ENCODE measurements at regions not wholly inside any gene's neighbourhood (a gene's known extent, or its start where the extent isn't known, plus 50 kb on each side); places are given as distances from the start of the nearest gene placed in this dataset.
"Not testable (repeated sequence)": the region's sequence is repeated elsewhere in the genome, so short reads cannot be mapped to it uniquely, and the experiment has no call there.

GRCh38 chr10:44576702-44577191 is 191.8 kb upstream of the CXCL12 start:
- no peak for DNase-seq (ENCODE audit: low spot score)
- H3K4ac ChIP-seq (ENCODE audit: low read length), result no peak overlapping the region
- H3K9me3 ChIP-seq (replicated peaks in 1 of 2; ENCODE audit: control insufficient read depth in 2 of 2, insufficient read depth in 1 of 2, low read depth in 1 of 2, low read length in 2 of 2), result no peaks in the 10 kb centered on the region
- no peak overlapping the region for H2AK5ac ChIP-seq (ENCODE audit: low read depth, low read length)
- no peaks in the 10 kb centered on the region for H3K4me1 ChIP-seq (ENCODE audit: control insufficient read depth in 2 of 2, insufficient read depth in 1 of 2, low read depth in 1 of 2, low read length in 2 of 2)
- H3K4me3 ChIP-seq (ENCODE audit: low read length in 2 of 2), result no peak overlapping the region
- no peak overlapping the region for H2BK12ac ChIP-seq (ENCODE audit: low read length)
- H4K8ac ChIP-seq (ENCODE audit: low read depth, low read length), result no peak overlapping the region
- H4K91ac ChIP-seq (ENCODE audit: low read depth, low read length, poor library complexity), result no peak overlapping the region
- H2BK15ac ChIP-seq (ENCODE audit: low read length), result no peak overlapping the region
- H2BK5ac ChIP-seq (ENCODE audit: low read length), result no peak overlapping the region
- H3K23ac ChIP-seq (ENCODE audit: low read depth, low read length, poor library complexity), result no peak overlapping the region
- H3K36me3 ChIP-seq (replicated peaks in 1 of 2; ENCODE audit: control insufficient read depth in 2 of 2, insufficient read depth in 2 of 2, low read length in 2 of 2), result no peaks in the 10 kb centered on the region
- WGBS, 2 donors (ENCODE audit: extremely low coverage in 2 of 2, insufficient read length in 2 of 2, insufficient replicate concordance in 1 of 2), result no CpG with 5 or more reads among the region's 6 CpGs
- H3K18ac ChIP-seq (ENCODE audit: low read length), result no peak overlapping the region
- H3K79me1 ChIP-seq (ENCODE audit: low read depth, low read length), result no peaks in the 10 kb centered on the region
- H3K27me3 ChIP-seq (ENCODE audit: control insufficient read depth in 3 of 3, insufficient read depth in 3 of 3, low read depth in 1 of 3, low read length in 3 of 3), result no peaks in the 10 kb centered on the region
- no peak overlapping the region for H3K14ac ChIP-seq (ENCODE audit: low read length)
- no peak overlapping the region for H3K9ac ChIP-seq (ENCODE audit: low read depth, low read length, poor library complexity)
- H3K4me2 ChIP-seq (ENCODE audit: insufficient read depth, low read length, poor library complexity, severe bottlenecking), result no peak overlapping the region
- no peak overlapping the region for H2BK120ac ChIP-seq (ENCODE audit: low read depth, low read length)
- H2AFZ ChIP-seq (ENCODE audit: low read length), result no peak overlapping the region
- no peak overlapping the region for H3K27ac ChIP-seq (replicated peaks; ENCODE audit: low read length)

GRCh38 chr10:44577533-44577932 is 192.6 kb upstream of the CXCL12 start:
- H3K4me3 ChIP-seq (ENCODE audit: low read length in 2 of 2), result no peak overlapping the region
- no peak overlapping the region for H3K27ac ChIP-seq (replicated peaks; ENCODE audit: low read length)
- H2BK15ac ChIP-seq (ENCODE audit: low read length), result no peak overlapping the region
- H3K4me2 ChIP-seq (ENCODE audit: insufficient read depth, low read length, poor library complexity, severe bottlenecking), result no peak overlapping the region
- H3K27me3 ChIP-seq (ENCODE audit: control insufficient read depth in 3 of 3, insufficient read depth in 3 of 3, low read depth in 1 of 3, low read length in 3 of 3), result no peaks in the 10 kb centered on the region
- no CpG with 5 or more reads among the region's 3 CpGs for WGBS, 2 donors (ENCODE audit: extremely low coverage in 2 of 2, insufficient read length in 2 of 2, insufficient replicate concordance in 1 of 2)
- no peak overlapping the region for H2AFZ ChIP-seq (ENCODE audit: low read length)
- H3K79me1 ChIP-seq (ENCODE audit: low read depth, low read length), result no peaks in the 10 kb centered on the region
- no peak for DNase-seq (ENCODE audit: low spot score)
- H2BK12ac ChIP-seq (ENCODE audit: low read length), result no peak overlapping the region
- H3K18ac ChIP-seq (ENCODE audit: low read length), result no peak overlapping the region
- no peak overlapping the region for H3K4ac ChIP-seq (ENCODE audit: low read length)
- H3K9ac ChIP-seq (ENCODE audit: low read depth, low read length, poor library complexity), result no peak overlapping the region
- H2BK120ac ChIP-seq (ENCODE audit: low read depth, low read length), result no peak overlapping the region
- no peak overlapping the region for H3K14ac ChIP-seq (ENCODE audit: low read length)
- H4K91ac ChIP-seq (ENCODE audit: low read depth, low read length, poor library complexity), result no peak overlapping the region
- H2BK5ac ChIP-seq (ENCODE audit: low read length), result no peak overlapping the region
- no peak overlapping the region for H4K8ac ChIP-seq (ENCODE audit: low read depth, low read length)
- H3K9me3 ChIP-seq (replicated peaks in 1 of 2; ENCODE audit: control insufficient read depth in 2 of 2, insufficient read depth in 1 of 2, low read depth in 1 of 2, low read length in 2 of 2), result no peaks in the 10 kb centered on the region
- H3K36me3 ChIP-seq (replicated peaks in 1 of 2; ENCODE audit: control insufficient read depth in 2 of 2, insufficient read depth in 2 of 2, low read length in 2 of 2), result no peaks in the 10 kb centered on the region
- H3K23ac ChIP-seq (ENCODE audit: low read depth, low read length, poor library complexity), result no peak overlapping the region
- H3K4me1 ChIP-seq (ENCODE audit: control insufficient read depth in 2 of 2, insufficient read depth in 1 of 2, low read depth in 1 of 2, low read length in 2 of 2), result no peaks in the 10 kb centered on the region
- H2AK5ac ChIP-seq (ENCODE audit: low read depth, low read length), result no peak overlapping the region

- Histone ChIP-seq H3K36me3 (replicated peaks in 1 of 2; ENCODE audit: control insufficient read depth in 2 of 2, insufficient read depth in 2 of 2, low read length in 2 of 2) (no peaks in the 10 kb centered on the region), H3K27me3 (ENCODE audit: control insufficient read depth in 3 of 3, insufficient read depth in 3 of 3, low read depth in 1 of 3, low read length in 3 of 3) (no peaks in the 10 kb centered on the region), H2AK5ac (ENCODE audit: low read depth, low read length) (no peak overlapping the region), H3K14ac (ENCODE audit: low read length) (no peak overlapping the region), H3K9me3 (replicated peaks in 1 of 2; ENCODE audit: control insufficient read depth in 2 of 2, insufficient read depth in 1 of 2, low read depth in 1 of 2, low read length in 2 of 2) (no peaks in the 10 kb centered on the region), H3K9ac (ENCODE audit: low read depth, low read length, poor library complexity) (no peak overlapping the region), H4K8ac (ENCODE audit: low read depth, low read length) (no peak overlapping the region), H2BK5ac (ENCODE audit: low read length) (no peak overlapping the region), H2BK12ac (ENCODE audit: low read length) (no peak overlapping the region), H3K27ac (replicated peaks; ENCODE audit: low read length) (no peak overlapping the region), H3K4me1 (ENCODE audit: control insufficient read depth in 2 of 2, insufficient read depth in 1 of 2, low read depth in 1 of 2, low read length in 2 of 2) (no peaks in the 10 kb centered on the region), H3K4ac (ENCODE audit: low read length) (no peak overlapping the region), H3K18ac (ENCODE audit: low read length) (no peak overlapping the region), H2BK120ac (ENCODE audit: low read depth, low read length) (no peak overlapping the region), H3K23ac (ENCODE audit: low read depth, low read length, poor library complexity) (no peak overlapping the region), H2BK15ac (ENCODE audit: low read length) (no peak overlapping the region), H3K4me3 (ENCODE audit: low read length in 2 of 2) (no peak overlapping the region), H4K91ac (ENCODE audit: low read depth, low read length, poor library complexity) (no peak overlapping the region), H3K79me1 (ENCODE audit: low read depth, low read length) (no peaks in the 10 kb centered on the region), H2AFZ (ENCODE audit: low read length) (no peak overlapping the region), H3K4me2 (ENCODE audit: insufficient read depth, low read length, poor library complexity, severe bottlenecking) (no peak overlapping the region)
- no peak for DNase-seq (ENCODE audit: low spot score)
- no CpG with 5 or more reads among the region's 1 CpG for WGBS, 2 donors (ENCODE audit: extremely low coverage in 2 of 2, insufficient read length in 2 of 2, insufficient replicate concordance in 1 of 2)
Measured at GRCh38 chr10:44578271-44578670, 193.4 kb upstream of the CXCL12 start.

GRCh38 chr10:44578963-44579362 is 194.1 kb upstream of the CXCL12 start:
- not testable (repeated sequence) for H2BK15ac ChIP-seq (ENCODE audit: low read length); H3K36me3 ChIP-seq (replicated peaks in 1 of 2; ENCODE audit: control insufficient read depth in 2 of 2, insufficient read depth in 2 of 2, low read length in 2 of 2); H3K9ac ChIP-seq (ENCODE audit: low read depth, low read length, poor library complexity); H3K4ac ChIP-seq (ENCODE audit: low read length); H2BK120ac ChIP-seq (ENCODE audit: low read depth, low read length); H3K18ac ChIP-seq (ENCODE audit: low read length); H2AFZ ChIP-seq (ENCODE audit: low read length); H4K8ac ChIP-seq (ENCODE audit: low read depth, low read length); H3K27me3 ChIP-seq (ENCODE audit: control insufficient read depth in 3 of 3, insufficient read depth in 3 of 3, low read depth in 1 of 3, low read length in 3 of 3); H3K27ac ChIP-seq (replicated peaks; ENCODE audit: low read length); DNase-seq (ENCODE audit: low spot score); H3K79me1 ChIP-seq (ENCODE audit: low read depth, low read length); H2BK5ac ChIP-seq (ENCODE audit: low read length); H3K4me2 ChIP-seq (ENCODE audit: insufficient read depth, low read length, poor library complexity, severe bottlenecking); H2AK5ac ChIP-seq (ENCODE audit: low read depth, low read length); H3K9me3 ChIP-seq (replicated peaks in 1 of 2; ENCODE audit: control insufficient read depth in 2 of 2, insufficient read depth in 1 of 2, low read depth in 1 of 2, low read length in 2 of 2); H3K4me1 ChIP-seq (ENCODE audit: control insufficient read depth in 2 of 2, insufficient read depth in 1 of 2, low read depth in 1 of 2, low read length in 2 of 2); H3K4me3 ChIP-seq (ENCODE audit: low read length in 2 of 2); H4K91ac ChIP-seq (ENCODE audit: low read depth, low read length, poor library complexity); H3K23ac ChIP-seq (ENCODE audit: low read depth, low read length, poor library complexity); H3K14ac ChIP-seq (ENCODE audit: low read length); H2BK12ac ChIP-seq (ENCODE audit: low read length)
- no CpG with 5 or more reads among the region's 1 CpG for WGBS, 2 donors (ENCODE audit: extremely low coverage in 2 of 2, insufficient read length in 2 of 2, insufficient replicate concordance in 1 of 2)

All from neuronal stem cell (in vitro differentiated cells).